ENCODE measurements at regions not wholly inside any gene's neighbourhood (a gene's known extent, or its start where the extent isn't known, plus 50 kb on each side); places are given as distances from the start of the nearest gene placed in this dataset.

DNA sequence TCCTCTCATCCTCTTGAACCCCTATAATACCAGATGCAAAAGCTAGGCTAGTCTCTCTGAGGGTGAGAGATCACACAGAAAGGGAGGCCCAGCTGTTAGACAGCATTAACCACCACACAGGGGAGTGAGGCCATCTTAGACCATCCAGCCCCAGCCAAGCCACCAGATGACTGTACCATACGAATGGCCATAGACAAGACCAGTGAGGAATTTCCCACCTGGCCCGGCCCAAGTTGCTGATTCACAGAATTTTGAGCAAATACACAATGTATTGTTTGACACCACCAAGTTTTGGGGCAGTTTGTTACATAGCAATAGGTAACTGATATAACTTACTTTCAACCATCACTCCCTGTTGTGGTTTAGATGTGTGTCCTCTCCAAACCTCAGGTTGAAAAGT lies 98.2 kb upstream of the CTNNA2 start:
- TF ChIP-seq ZNF333 (CRISPR knock-in tag; IDR thresholded peaks at IDR 0.05; ENCODE audit: borderline replicate concordance) (no peak), NKX3-1 (CRISPR knock-in tag; IDR thresholded peaks at IDR 0.05) (no peak), ZBTB1 (CRISPR knock-in tag; IDR thresholded peaks at IDR 0.05; ENCODE audit: borderline replicate concordance) (no peak), FOXA3 (CRISPR knock-in tag; IDR thresholded peaks at IDR 0.05) (no peak), HNRNPK (IDR thresholded peaks at IDR 0.05; ENCODE audit: low read depth, low read length, poor library complexity, severe bottlenecking) (no peak), MLLT10 (CRISPR knock-in tag; IDR thresholded peaks at IDR 0.05) (no peak), ZSCAN31 (CRISPR knock-in tag; IDR thresholded peaks at IDR 0.05; ENCODE audit: low read depth) (no peak), PITX1 (CRISPR knock-in tag; IDR thresholded peaks at IDR 0.05) (no peak), SIX1 (CRISPR knock-in tag; IDR thresholded peaks at IDR 0.05; ENCODE audit: borderline replicate concordance) (no peak), ZFP1 (CRISPR knock-in tag; IDR thresholded peaks at IDR 0.05) (no peak), PTBP1 (IDR thresholded peaks at IDR 0.05; ENCODE audit: low read depth, low read length, poor library complexity, severe bottlenecking) (no peak), TSC22D2 (CRISPR knock-in tag; IDR thresholded peaks at IDR 0.05; ENCODE audit: borderline replicate concordance) (no peak), STAG1 (CRISPR knock-in tag; IDR thresholded peaks at IDR 0.05) (no peak), PHF5A (CRISPR knock-in tag; IDR thresholded peaks at IDR 0.05; ENCODE audit: low read depth, unreplicated experiment) (no peak), SRSF1 (optimal IDR thresholded peaks at IDR 0.05; ENCODE audit: low read depth, low read length) (no peak), ZNF205 (CRISPR knock-in tag; IDR thresholded peaks at IDR 0.05) (no peak), MYNN (CRISPR knock-in tag; IDR thresholded peaks at IDR 0.05; ENCODE audit: low read depth) (no peak), ZFP41 (CRISPR knock-in tag; IDR thresholded peaks at IDR 0.05; ENCODE audit: borderline replicate concordance) (no peak), KLF12 (CRISPR knock-in tag; IDR thresholded peaks at IDR 0.05; ENCODE audit: borderline replicate concordance) (no peak)
- TF ChIP-seq, protein P1, sequence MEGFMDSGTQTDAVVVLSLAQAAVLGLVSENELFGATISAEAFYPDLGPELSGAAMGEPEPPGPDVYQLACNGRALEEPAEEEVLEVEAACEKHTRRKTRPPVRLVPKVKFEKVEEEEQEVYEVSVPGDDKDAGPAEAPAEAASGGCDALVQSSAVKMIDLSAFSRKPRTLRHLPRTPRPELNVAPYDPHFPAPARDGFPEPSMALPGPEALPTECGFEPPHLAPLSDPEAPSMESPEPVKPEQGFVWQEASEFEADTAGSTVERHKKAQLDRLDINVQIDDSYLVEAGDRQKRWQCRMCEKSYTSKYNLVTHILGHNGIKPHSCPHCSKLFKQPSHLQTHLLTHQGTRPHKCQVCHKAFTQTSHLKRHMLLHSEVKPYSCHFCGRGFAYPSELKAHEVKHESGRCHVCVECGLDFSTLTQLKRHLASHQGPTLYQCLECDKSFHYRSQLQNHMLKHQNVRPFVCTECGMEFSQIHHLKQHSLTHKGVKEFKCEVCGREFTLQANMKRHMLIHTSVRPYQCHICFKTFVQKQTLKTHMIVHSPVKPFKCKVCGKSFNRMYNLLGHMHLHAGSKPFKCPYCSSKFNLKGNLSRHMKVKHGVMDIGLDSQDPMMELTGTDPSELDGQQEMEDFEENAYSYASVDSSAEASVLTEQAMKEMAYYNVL (CRISPR knock-in tag; IDR thresholded peaks at IDR 0.05; ENCODE audit: borderline replicate concordance) = no peak
- no peak overlapping the region for H3K4me3 ChIP-seq (replicated peaks in 1 of 3; ENCODE audit: insufficient read depth in 1 of 3, low read depth in 2 of 3, low read length in 3 of 3)
- in situ Hi-C loops (cut with HindIII; ENCODE audit: extremely low pct_ligation_motif_present, low pct_unique_long_range_greater_than_20kb) (no loop called here), intact Hi-C loops (cut with micrococcal nuclease; ENCODE audit: unreplicated experiment) (no loop called here)
- no peak overlapping the region for H3K9ac ChIP-seq (ENCODE audit: insufficient read depth, low read depth, low read length)
- CTCF ChIA-PET (ENCODE audit: low intra/inter-chr PET ratio, low total read pairs) = no interaction called here
- no peaks in the 10 kb centered on the region for H3K36me3 ChIP-seq (replicated peaks in 1 of 2; ENCODE audit: control insufficient read depth in 1 of 2, insufficient read depth in 2 of 2, low read length in 2 of 2)
- H2AFZ ChIP-seq (ENCODE audit: low read length) = no peak overlapping the region
- H3K27me3 ChIP-seq (ENCODE audit: control insufficient read depth in 1 of 2, insufficient read depth in 2 of 2, low read length in 2 of 2) = no peaks in the 10 kb centered on the region
- no peaks in the 10 kb centered on the region for H3K4me1 ChIP-seq (ENCODE audit: insufficient read depth, low read length)
- H3K9me3 ChIP-seq (ENCODE audit: low read length) = 0 out of 2 replicates have a peak, but pooled peaks cover 4% of the 10 kb centered on the region
- H3K27ac ChIP-seq (ENCODE audit: extremely low read length, insufficient read depth, low read length) = no peak overlapping the region
- no peaks in the 10 kb centered on the region for H4K20me1 ChIP-seq (ENCODE audit: insufficient read depth, low read length)
- FAIRE-seq (no peak), DNase-seq (ENCODE audit: low spot score) (no peak), ATAC-seq (no peak)
- BruUV-seq (replicated peaks) = no TSS peak
- WGBS (ENCODE audit: low lambda C conversion rate) = no CpG with 5 or more reads among the region's 2 CpGs
- no peaks in the 10 kb centered on the region for H3K79me2 ChIP-seq (ENCODE audit: insufficient read depth, low read length)
- no peak overlapping the region for H3K4me2 ChIP-seq (ENCODE audit: low read depth, low read length)
- POLR2A ChIA-PET = no interaction called here
